Loucy (cell line): ENCODE measurements at regions not wholly inside any gene's neighbourhood (a gene's known extent, or its start where the extent isn't known, plus 50 kb on each side); places are given as distances from the start of the nearest gene placed in this dataset.
"Not testable (repeated sequence)": the region's sequence is repeated elsewhere in the genome, so short reads cannot be mapped to it uniquely, and the experiment has no call there.

ENCODE experiments used
- CTCF ChIP-seq: fragments of 200-600 bp; sonication (generic); conservative IDR thresholded peaks from 2 replicates; pipeline ENCODE4 v1.5.1; 2014; ENCODE audit warnings: mild to moderate bottlenecking, antibody characterized with exemption, low read length
- EZH2phosphoT487 ChIP-seq: fragments of 200-600 bp; IDR thresholded peaks from 2 replicates; pipeline ENCODE4 v1.6.1; 2018; ENCODE audit warnings: antibody characterized with exemption, mild to moderate bottlenecking, moderate library complexity, borderline replicate concordance

GRCh38 chr13:54422946-54423345 lies 1394.3 kb downstream of the OLFM4 start:
- TF ChIP-seq CTCF, EZH2phosphoT487: not testable (repeated sequence)
